SKM-1 treated with dmso at 0.1 percent for 144 hours (cell line): ENCODE measurements at regions not wholly inside any gene's neighbourhood (a gene's known extent, or its start where the extent isn't known, plus 50 kb on each side); places are given as distances from the start of the nearest gene placed in this dataset.
A peak's percentile ranks its signal among the peaks of the same experiment; 100 is the strongest.

ENCODE experiments used
- DNase-seq: peaks from one replicate; lab custom pipeline; 2025; ENCODE audit not compliant: unreplicated experiment; lab: John Stamatoyannopoulos, UW

- no peak for DNase-seq
Measured at GRCh38 chr10:118537623-118538022, 57.8 kb downstream of the PRLHR start.

- DNase-seq = no peak
Measured at GRCh38 chr10:118534136-118534535, 61.3 kb downstream of the PRLHR start.

GRCh38 chr10:118531105-118531852, 64.2 kb downstream of the PRLHR start:
- peak; percentile 77 for DNase-seq

- DNase-seq = no peak
Measured at GRCh38 chr10:118528426-118528825, 67.0 kb downstream of the PRLHR start.

- no peak for DNase-seq
Measured at GRCh38 chr10:118523775-118524174, 71.7 kb downstream of the PRLHR start.

GRCh38 chr10:118522791-118523498, 72.5 kb downstream of the PRLHR start:
- DNase-seq = peak; percentile 78

- DNase-seq = no peak
Measured at GRCh38 chr10:118521415-118522117, 73.9 kb downstream of the PRLHR start.

- DNase-seq = no peak
Measured at GRCh38 chr10:118520116-118520742, 75.2 kb downstream of the PRLHR start.

- DNase-seq = no peak
Measured at GRCh38 chr10:118518095-118518494, 77.4 kb downstream of the PRLHR start.

- peak; percentile 61 for DNase-seq
Measured at GRCh38 chr10:118516716-118517115, 78.7 kb downstream of the PRLHR start.

- no peak for DNase-seq
Measured at GRCh38 chr10:118513174-118513573, 82.3 kb downstream of the PRLHR start.

- peak; percentile 19 for DNase-seq
Measured at GRCh38 chr10:118511711-118512110, 83.7 kb downstream of the PRLHR start.

- DNase-seq = no peak
Measured at GRCh38 chr10:118508863-118509262, 86.6 kb downstream of the PRLHR start.

- DNase-seq = no peak
Measured at GRCh38 chr10:118508355-118508754, 87.1 kb downstream of the PRLHR start.

- DNase-seq = no peak
Measured at GRCh38 chr10:118506671-118507590, 88.5 kb downstream of the PRLHR start.

GRCh38 chr10:118505363-118505762, 90.1 kb downstream of the PRLHR start:
- no peak for DNase-seq

GRCh38 chr10:118504467-118505205, 90.8 kb downstream of the PRLHR start:
- DNase-seq = peak; percentile 69

GRCh38 chr10:118504044-118504443, 91.4 kb downstream of the PRLHR start:
- DNase-seq = no peak

- no peak for DNase-seq
Measured at GRCh38 chr10:118503192-118503591, 92.3 kb downstream of the PRLHR start.
